ENCODE measurements at regions not wholly inside any gene's neighbourhood (a gene's known extent, or its start where the extent isn't known, plus 50 kb on each side); places are given as distances from the start of the nearest gene placed in this dataset.

DNA sequence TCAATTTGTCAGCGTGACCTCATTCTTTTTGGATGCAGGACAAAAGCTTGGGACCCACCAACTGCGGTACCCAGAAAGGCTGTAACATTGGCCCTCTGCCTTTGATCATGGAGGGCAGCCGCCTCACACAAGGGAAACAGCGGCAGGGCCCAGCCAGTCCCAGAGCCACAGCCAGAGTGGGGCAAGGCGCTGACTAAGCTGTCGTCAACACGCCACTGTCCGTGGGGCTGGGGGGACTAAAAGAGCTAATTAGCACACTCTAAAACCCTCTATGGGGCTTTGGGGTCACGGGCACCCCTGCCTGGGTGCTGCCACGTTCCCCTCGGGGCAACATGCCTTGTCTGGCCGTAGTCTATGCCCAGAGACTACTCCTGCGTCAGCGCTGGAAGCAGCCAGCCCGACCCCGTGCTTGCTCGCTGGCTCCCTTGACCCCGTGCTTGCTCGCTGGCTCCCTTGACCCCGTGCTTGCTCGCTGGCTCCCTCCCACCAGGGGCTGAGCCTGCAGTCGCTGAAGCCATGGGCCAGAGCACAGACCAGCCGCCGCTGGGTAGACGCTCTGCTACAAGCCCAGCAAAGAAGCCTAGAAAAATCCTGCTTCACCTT, 598.4 kb downstream of the MBD2 start:
- no peak overlapping the region for H3K4me3 ChIP-seq (ENCODE audit: low read depth, low read length)
- TF ChIP-seq CTCF (IDR thresholded peaks at IDR 0.05; ENCODE audit: borderline replicate concordance, insufficient read depth, low read depth, low read length), result no peak

GRCh38 chr18:53610957-53611356, 613.5 kb downstream of the MBD2 start:
- H3K4me3 ChIP-seq (ENCODE audit: low read depth, low read length), result no peak overlapping the region
- no peak for TF ChIP-seq CTCF (IDR thresholded peaks at IDR 0.05; ENCODE audit: borderline replicate concordance, insufficient read depth, low read depth, low read length)

- no peak overlapping the region for H3K4me3 ChIP-seq (ENCODE audit: low read depth, low read length)
- no peak for TF ChIP-seq CTCF (IDR thresholded peaks at IDR 0.05; ENCODE audit: borderline replicate concordance, insufficient read depth, low read depth, low read length)
These were observed 617.7 kb downstream of the MBD2 start for GRCh38 chr18:53606792-53607191.

- H3K4me3 ChIP-seq (ENCODE audit: low read depth, low read length), result no peak overlapping the region
- TF ChIP-seq CTCF (IDR thresholded peaks at IDR 0.05; ENCODE audit: borderline replicate concordance, insufficient read depth, low read depth, low read length), result no peak
These were observed 619.3 kb downstream of the MBD2 start for GRCh38 chr18:53605198-53605597.

GRCh38 chr18:53603276-53603675, 621.2 kb downstream of the MBD2 start:
- TF ChIP-seq CTCF (IDR thresholded peaks at IDR 0.05; ENCODE audit: borderline replicate concordance, insufficient read depth, low read depth, low read length), result no peak
- no peak overlapping the region for H3K4me3 ChIP-seq (ENCODE audit: low read depth, low read length)

DNA sequence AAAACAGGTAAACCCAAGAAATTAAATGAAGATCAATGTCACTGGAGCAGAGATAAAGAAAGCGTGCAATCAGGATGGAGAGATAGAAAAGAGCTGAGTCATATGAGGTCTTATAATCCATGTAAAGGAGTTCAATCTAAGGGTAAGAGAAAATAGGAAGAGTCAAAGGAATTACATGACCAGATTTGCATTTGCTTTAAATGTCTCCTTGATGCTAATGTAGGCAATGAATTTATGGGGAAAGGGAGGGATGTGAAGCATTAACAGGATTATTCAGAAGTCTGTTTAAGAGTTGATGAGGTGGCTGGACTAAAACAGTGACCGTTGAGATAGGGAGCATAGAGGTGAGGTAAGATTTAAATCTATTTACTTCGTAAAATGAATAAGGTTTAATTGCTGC, 623.1 kb downstream of the MBD2 start:
- no peak overlapping the region for H3K4me3 ChIP-seq (ENCODE audit: low read depth, low read length)
- TF ChIP-seq CTCF (IDR thresholded peaks at IDR 0.05; ENCODE audit: borderline replicate concordance, insufficient read depth, low read depth, low read length), result no peak

DNA sequence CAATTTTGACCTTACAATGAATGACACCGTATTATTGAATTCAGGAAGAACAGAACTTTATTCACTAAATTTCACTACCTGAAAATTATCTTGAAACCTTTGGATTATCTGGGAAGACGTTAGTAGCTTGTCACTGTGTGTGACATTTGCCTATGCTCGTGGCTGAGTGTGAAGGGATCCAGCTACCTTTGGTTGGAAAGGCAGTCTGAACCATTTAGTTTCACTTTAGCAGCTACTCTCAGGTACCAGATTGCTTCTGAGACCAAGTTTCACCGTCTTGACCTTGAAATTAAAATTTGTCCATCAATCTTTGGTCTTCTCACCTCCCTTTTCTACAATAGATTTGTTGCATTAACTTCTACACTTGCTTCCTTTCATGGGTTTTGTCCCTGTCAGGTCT, 637.5 kb downstream of the MBD2 start:
- H3K4me3 ChIP-seq (ENCODE audit: low read depth, low read length), result no peak overlapping the region
- TF ChIP-seq CTCF (IDR thresholded peaks at IDR 0.05; ENCODE audit: borderline replicate concordance, insufficient read depth, low read depth, low read length), result no peak
